ENCODE measurements at regions not wholly inside any gene's neighbourhood (a gene's known extent, or its start where the extent isn't known, plus 50 kb on each side); places are given as distances from the start of the nearest gene placed in this dataset.
A peak's percentile ranks its signal among the peaks of the same experiment; 100 is the strongest.

DNA sequence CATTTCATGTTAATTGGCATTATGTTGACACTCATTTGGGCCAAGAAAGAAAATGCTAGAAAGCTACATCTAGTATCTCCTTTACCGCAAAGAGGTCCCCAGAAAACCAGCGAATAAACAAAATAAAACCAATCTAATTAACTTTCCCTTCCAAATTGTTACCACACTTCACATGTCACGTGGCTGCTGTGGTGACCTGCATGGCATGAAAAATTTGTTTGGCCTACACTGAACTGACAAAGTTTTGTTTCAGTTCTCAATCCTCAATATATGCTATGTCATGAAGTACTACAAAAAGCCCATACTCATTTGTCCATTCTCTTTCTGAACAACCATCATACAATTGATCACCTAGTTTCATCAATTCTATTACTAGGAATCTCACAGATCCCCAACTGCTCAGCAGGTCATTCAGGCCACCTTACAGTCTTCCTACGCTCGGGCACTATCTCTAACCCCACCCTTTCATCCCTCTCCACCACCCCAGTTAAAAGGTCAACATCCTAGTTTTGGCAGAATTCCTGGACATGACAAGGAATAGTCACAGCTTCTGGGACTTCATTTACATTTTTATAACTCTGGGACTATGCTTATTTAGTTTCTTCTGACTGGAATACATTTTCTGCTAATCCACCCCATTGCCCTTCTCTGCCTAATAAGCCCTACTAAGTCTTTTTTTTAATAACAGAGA lies 480.4 kb downstream of the IGSF11 start:
- DNase-seq (ENCODE audit: low spot score in 2 of 2) (no peak), ATAC-seq (no peak)
- no peaks in the 10 kb centered on the region for H3K4me1 Mint-ChIP-seq
- no peaks in the 10 kb centered on the region for H3K36me3 Mint-ChIP-seq
- H3K9me3 Mint-ChIP-seq, result peaks cover 4% of the 10 kb centered on the region
- no peak overlapping the region for H3K4me3 Mint-ChIP-seq
- no peak overlapping the region for H3K27ac Mint-ChIP-seq

DNA sequence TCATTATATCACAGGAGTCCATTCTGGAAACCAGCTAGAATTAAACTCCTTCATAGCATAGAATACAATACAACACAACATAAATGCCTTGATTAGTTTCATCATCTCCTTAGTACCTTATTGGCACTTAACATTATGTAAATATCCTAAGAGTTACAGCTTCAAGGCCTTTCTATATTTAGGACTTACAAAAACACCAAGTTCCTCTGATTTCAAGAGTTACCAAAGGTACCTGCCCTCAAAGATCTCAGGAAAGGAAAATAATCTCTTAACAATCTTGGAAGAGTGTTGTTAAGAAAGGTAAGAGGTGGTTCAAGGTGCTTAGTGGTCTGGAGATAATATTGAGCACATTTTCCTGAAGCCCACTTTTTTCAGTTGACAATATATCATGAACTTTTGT lies 477.7 kb downstream of the IGSF11 start:
- no peaks in the 10 kb centered on the region for H3K36me3 Mint-ChIP-seq
- no peak overlapping the region for H3K27ac Mint-ChIP-seq
- no peak for DNase-seq (ENCODE audit: low spot score in 2 of 2)
- no peak overlapping the region for H3K4me3 Mint-ChIP-seq
- H3K9me3 Mint-ChIP-seq, result peaks cover 10% of the 10 kb centered on the region
- ATAC-seq, result no peak
- no peaks in the 10 kb centered on the region for H3K4me1 Mint-ChIP-seq

DNA sequence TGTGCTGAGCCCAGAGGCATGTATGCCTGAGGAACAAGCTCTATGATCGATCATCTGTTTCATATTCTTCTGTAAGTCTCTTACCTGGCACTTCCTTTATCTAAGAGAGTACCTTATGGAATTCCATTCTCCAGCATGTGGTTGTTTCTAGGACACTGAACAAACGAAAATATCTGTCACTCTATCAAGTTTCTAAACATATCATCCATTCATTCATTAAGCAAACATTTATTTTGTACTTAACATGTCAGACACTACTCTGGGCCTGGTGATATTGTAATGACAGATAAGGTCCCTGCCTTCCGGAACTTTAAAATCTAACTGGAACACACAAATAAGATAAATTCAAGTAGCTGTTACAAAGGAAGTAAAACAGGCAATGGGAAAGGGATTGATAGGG lies 477.1 kb downstream of the IGSF11 start:
- no peak for ATAC-seq
- H3K4me3 Mint-ChIP-seq, result no peak overlapping the region
- H3K27ac Mint-ChIP-seq, result no peak overlapping the region
- DNase-seq (ENCODE audit: low spot score in 2 of 2), result no peak
- H3K36me3 Mint-ChIP-seq, result no peaks in the 10 kb centered on the region
- no peaks in the 10 kb centered on the region for H3K4me1 Mint-ChIP-seq
- peaks cover 13% of the 10 kb centered on the region for H3K9me3 Mint-ChIP-seq

- peaks cover 17% of the 10 kb centered on the region for H3K9me3 Mint-ChIP-seq
- no peak overlapping the region for H3K4me3 Mint-ChIP-seq
- no peak for DNase-seq (ENCODE audit: low spot score in 2 of 2)
- no peaks in the 10 kb centered on the region for H3K4me1 Mint-ChIP-seq
- ATAC-seq, result no peak
- H3K27ac Mint-ChIP-seq, result no peak overlapping the region
- H3K36me3 Mint-ChIP-seq, result no peaks in the 10 kb centered on the region
Measured at GRCh38 chr3:118559286-118559685, 475.4 kb downstream of the IGSF11 start.

DNA sequence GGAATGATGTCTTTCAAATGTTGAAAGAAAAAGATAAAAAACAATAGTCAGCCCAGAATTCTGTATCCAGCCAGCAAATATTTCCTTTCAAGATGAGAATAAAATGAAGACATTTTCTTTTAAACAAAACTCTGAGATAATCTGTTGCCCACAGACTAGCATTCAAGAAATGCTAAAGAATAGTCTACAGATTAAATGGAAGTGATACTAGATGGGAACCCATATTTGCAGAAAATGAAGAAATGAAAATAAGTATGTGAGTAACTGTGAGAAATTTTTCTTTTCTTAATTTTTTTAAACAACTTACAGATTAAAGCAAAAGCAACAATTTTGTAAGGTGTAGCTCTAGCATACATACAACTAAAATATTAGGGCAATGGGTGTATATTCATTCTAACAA lies 469.8 kb downstream of the IGSF11 start:
- Mint-ChIP-seq H3K27ac (no peak overlapping the region), H3K9me3 (peaks cover 24% of the 10 kb centered on the region), H3K4me3 (no peak overlapping the region), H3K36me3 (no peaks in the 10 kb centered on the region), H3K4me1 (no peaks in the 10 kb centered on the region)
- ATAC-seq (no peak), DNase-seq (ENCODE audit: low spot score in 2 of 2) (no peak)

- ATAC-seq (no peak), DNase-seq (ENCODE audit: low spot score in 2 of 2) (no peak)
- Mint-ChIP-seq H3K4me1 (no peaks in the 10 kb centered on the region), H3K4me3 (no peak overlapping the region), H3K9me3 (peaks cover 14% of the 10 kb centered on the region), H3K36me3 (no peaks in the 10 kb centered on the region), H3K27ac (no peak overlapping the region)
Measured at GRCh38 chr3:118573912-118574311, 460.7 kb downstream of the IGSF11 start.

DNA sequence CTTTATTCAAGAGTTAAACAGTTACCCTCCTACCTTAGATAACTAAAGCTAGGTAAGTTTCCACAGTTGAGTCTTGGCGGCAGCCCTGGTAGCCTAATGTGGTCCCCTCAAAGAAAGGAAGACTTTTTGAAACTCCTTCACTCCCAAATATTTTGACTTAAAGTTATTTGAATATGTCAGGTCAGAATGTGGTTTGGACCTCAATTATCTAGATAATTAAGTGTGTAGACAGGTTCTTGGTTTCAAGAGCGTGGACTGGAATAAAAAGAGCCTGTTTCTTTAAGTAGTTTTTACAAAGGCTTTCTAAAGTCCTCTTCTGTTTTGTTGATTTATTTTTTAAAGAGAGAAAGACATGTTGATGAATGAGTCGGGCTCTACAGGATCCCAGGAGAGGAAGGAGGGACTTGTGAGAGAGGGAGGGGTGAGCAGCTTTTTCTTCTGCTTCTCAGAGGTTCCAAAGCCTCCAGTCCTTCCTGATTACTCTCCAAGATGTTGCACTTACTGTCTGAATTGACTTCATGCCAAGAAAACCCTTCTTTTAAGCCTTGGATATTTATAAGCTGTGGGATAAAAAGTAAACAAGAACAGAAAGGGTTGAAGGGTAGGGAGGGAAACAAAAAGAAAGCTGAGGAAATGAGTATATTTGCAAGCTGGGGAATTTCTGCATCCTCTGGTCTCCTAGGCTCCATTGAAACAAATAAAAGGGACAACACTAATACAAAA lies 457.4 kb downstream of the IGSF11 start:
- no peak for DNase-seq (ENCODE audit: low spot score in 2 of 2)
- no peak for ATAC-seq
- Mint-ChIP-seq H3K9me3 (peaks cover 4% of the 10 kb centered on the region), H3K4me3 (no peak overlapping the region), H3K27ac (no peak overlapping the region), H3K36me3 (no peaks in the 10 kb centered on the region), H3K4me1 (no peaks in the 10 kb centered on the region)

DNA sequence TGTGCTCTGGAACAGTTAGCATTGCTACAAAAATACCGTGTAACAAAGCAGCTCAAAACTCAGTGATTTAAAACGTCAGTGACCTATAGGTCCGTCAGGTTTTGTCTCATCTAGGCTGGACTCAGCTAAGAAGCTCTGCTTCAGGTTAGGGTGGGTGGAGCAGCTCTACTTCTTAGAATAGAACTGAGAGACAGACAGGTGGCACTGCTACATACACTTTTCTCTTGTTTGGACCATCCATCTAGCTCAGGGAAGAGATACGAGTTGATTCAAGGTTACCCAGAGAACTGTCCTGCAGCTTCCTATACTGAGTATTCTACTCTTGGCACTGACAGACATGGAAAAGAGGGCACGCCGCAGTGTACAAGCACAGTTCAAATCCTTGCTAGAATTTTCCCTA lies 456.1 kb downstream of the IGSF11 start:
- Mint-ChIP-seq H3K4me3 (no peak overlapping the region), H3K27ac (no peak overlapping the region), H3K9me3 (peaks cover 4% of the 10 kb centered on the region), H3K36me3 (no peaks in the 10 kb centered on the region), H3K4me1 (no peaks in the 10 kb centered on the region)
- ATAC-seq (peak; percentile 44), DNase-seq (ENCODE audit: low spot score in 2 of 2) (no peak)

- Mint-ChIP-seq H3K36me3 (no peaks in the 10 kb centered on the region), H3K4me1 (no peaks in the 10 kb centered on the region)
- DNase-seq (ENCODE audit: low spot score in 2 of 2), result no peak
Measured at GRCh38 chr3:118587037-118587741, 447.5 kb downstream of the IGSF11 start.

DNA sequence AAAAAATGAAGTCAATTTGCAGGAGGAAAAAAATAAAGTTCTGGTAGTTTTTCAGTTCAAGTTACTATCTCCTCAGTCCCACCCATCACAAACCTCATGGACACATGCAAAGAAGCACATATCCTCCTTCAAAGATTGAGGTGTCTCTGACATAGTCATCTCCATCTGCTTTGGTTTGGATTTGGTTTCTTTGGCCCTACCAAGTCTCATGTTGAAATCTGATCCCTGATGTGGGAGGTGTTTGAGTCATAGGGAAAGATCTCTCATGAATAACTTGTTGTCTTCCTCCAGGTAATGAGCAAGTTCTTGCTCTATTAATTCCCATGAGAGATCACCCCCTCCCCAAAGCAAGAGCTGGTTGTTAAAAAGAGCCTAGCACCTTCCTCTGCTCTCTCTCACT lies 446.8 kb downstream of the IGSF11 start:
- H3K27ac Mint-ChIP-seq, result no peak overlapping the region
- no peaks in the 10 kb centered on the region for H3K4me1 Mint-ChIP-seq
- no peaks in the 10 kb centered on the region for H3K36me3 Mint-ChIP-seq
- DNase-seq (ENCODE audit: low spot score in 2 of 2) (no peak), ATAC-seq (no peak)
- peaks cover 6% of the 10 kb centered on the region for H3K9me3 Mint-ChIP-seq
- H3K4me3 Mint-ChIP-seq, result no peak overlapping the region

More at GRCh38 chr3:118587037-118587741, 447.5 kb downstream of the IGSF11 start:
- Mint-ChIP-seq H3K9me3 (peaks cover 6% of the 10 kb centered on the region), H3K27ac (no peak overlapping the region), H3K4me3 (no peak overlapping the region)
- no peak for ATAC-seq

DNA sequence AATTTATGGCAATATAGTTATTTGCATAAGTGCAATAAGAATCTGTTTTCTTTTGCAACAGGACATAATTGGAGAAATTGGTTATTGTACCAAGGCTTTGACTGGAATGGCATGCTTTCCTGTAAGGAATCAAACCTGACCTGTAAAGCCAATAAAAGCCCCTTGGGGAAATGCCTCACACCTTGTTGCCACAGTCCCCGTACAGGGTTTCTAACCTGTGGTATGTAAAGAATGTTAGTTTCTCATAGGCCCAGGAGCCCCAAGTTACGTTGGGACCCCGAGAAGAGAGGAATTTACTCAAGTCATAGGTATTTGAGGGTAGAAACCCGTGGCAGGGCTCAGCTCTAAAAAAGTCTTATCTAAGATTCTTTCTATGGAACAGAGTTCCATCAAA lies 441.4 kb downstream of the IGSF11 start:
- H3K4me1 Mint-ChIP-seq, result no peaks in the 10 kb centered on the region
- no peak overlapping the region for H3K27ac Mint-ChIP-seq
- ATAC-seq, result no peak
- no peaks in the 10 kb centered on the region for H3K36me3 Mint-ChIP-seq
- H3K4me3 Mint-ChIP-seq, result no peak overlapping the region
- peaks cover 8% of the 10 kb centered on the region for H3K9me3 Mint-ChIP-seq
- no peak for DNase-seq (ENCODE audit: low spot score in 2 of 2)

DNA sequence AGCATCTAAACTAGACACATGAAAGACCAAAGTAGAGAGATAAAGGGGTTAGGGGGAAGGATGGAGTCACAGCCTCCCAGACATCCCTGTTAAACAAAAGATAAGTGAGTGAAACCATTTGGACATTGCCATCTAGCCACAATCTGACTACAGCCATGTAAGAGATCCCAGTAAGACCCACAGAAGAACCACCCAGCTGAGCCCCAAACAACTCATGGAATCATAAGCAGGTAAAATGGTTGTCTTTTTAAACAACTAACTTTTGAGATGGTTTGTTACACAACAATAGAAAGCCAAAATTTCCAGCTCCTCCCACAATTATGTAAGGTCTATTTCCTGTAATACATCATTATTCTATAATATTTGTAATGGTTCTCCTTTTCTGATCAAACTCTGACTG lies 437.5 kb downstream of the IGSF11 start:
- no peaks in the 10 kb centered on the region for H3K4me1 Mint-ChIP-seq
- no peak for DNase-seq (ENCODE audit: low spot score in 2 of 2)
- no peak for ATAC-seq
- peaks cover 6% of the 10 kb centered on the region for H3K9me3 Mint-ChIP-seq
- H3K27ac Mint-ChIP-seq, result no peak overlapping the region
- H3K4me3 Mint-ChIP-seq, result no peak overlapping the region
- no peaks in the 10 kb centered on the region for H3K36me3 Mint-ChIP-seq

DNA sequence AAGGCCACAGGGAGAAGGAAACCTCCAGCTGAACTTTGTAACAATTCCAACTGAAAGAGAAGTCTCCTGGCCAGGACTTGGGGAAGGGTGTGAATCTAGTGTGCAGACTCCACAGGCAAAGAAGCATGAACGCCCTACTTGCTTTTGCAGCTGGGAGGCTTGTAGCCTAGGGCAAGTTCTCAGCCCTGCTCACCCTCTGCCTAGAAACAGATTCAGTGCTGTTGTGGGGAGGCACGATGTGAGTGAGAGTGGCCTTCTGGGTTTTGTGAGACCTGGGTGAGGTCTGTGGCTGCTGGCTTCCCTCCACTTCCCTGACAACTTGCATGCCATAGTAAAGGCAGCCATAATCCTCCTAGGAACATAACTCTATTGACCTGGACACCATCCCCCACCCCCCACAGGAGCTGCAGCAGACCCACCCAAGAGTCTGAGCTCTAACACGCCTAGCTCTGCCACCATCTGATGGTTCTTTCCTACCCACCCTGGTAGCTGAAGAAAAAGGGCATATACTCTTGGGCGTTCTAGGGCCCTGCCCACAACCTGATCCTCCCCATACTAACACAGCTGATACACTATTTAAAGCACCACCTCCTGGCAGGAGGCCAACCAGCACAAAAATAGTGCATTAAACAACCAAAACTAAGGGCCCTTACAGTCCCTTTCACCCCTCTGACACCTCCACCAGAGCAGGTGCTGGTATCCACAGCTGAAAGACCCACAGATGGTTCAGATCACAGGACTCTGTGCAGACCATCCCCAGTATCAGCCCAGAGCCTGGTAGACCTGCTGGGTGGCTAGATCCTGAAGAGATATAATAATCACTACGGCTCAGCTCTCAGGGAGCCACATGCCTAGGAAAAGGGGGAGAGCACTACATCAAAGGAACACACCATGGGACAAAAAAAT lies 426.5 kb downstream of the IGSF11 start:
- Mint-ChIP-seq H3K36me3 (no peaks in the 10 kb centered on the region), H3K4me1 (no peaks in the 10 kb centered on the region), H3K27ac (no peak overlapping the region), H3K9me3 (peaks cover 6% of the 10 kb centered on the region), H3K4me3 (no peak overlapping the region)
- ATAC-seq (no peak), DNase-seq (ENCODE audit: low spot score in 2 of 2) (no peak)

DNA sequence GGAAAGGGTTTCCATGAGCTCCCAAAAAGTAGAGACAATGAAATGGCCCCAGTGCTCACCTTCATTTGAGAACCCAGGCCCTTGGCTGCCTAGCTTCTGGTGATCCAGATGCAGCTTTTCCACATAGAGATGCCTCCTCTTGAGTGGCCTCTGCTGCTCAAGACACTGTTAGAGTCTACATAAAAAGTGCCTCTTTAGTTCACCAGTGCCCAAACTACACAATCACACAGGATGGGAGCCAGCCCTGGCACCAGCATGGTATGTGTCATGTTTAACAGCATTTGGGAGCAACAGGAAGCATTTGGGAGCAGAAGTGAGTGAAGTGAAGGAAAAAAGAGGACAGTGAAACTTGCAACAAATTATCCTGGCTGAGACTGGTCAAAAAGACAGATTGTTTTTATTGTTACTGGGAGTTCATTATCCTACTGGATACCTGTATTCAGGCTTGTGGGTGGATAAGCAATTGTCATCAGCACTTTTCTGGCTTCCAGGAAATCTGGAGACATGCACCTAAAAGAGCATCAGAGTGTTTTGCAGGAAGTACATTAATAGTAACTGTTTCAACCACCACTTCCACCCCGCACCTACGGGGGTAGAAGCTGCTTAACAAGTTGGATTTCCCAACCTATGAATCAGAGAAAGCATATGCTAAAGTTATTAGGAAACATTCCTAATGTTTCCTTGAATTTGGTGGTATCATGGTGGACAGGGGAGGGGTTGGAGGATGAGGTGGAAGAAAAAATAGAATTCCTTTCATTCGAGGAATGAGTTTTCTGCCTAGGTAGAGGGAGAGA lies 416.2 kb downstream of the IGSF11 start:
- DNase-seq (ENCODE audit: low spot score in 2 of 2), result no peak
- no peak for ATAC-seq
- H3K27ac Mint-ChIP-seq, result no peak overlapping the region
- H3K36me3 Mint-ChIP-seq, result no peaks in the 10 kb centered on the region
- no peaks in the 10 kb centered on the region for H3K4me1 Mint-ChIP-seq
- H3K4me3 Mint-ChIP-seq, result no peak overlapping the region
- H3K9me3 Mint-ChIP-seq, result peaks cover 3% of the 10 kb centered on the region

All from stimulated activated effector memory CD8-positive, alpha-beta T cell treated with anti-CD3 and anti-CD28 coated beads, Interleukin-12 subunit alpha, Interleukin-12 subunit beta, amount 100 ng/mL, for 72 hours (primary cell).